Activated gamma-delta T cell (primary cell): ENCODE measurements at regions not wholly inside any gene's neighbourhood (a gene's known extent, or its start where the extent isn't known, plus 50 kb on each side); places are given as distances from the start of the nearest gene placed in this dataset.
"Not testable (repeated sequence)": the region's sequence is repeated elsewhere in the genome, so short reads cannot be mapped to it uniquely, and the experiment has no call there.

Experiments used
- DNase-seq: peaks from one replicate; lab custom pipeline; 2025; lab: John Stamatoyannopoulos, UW

DNA sequence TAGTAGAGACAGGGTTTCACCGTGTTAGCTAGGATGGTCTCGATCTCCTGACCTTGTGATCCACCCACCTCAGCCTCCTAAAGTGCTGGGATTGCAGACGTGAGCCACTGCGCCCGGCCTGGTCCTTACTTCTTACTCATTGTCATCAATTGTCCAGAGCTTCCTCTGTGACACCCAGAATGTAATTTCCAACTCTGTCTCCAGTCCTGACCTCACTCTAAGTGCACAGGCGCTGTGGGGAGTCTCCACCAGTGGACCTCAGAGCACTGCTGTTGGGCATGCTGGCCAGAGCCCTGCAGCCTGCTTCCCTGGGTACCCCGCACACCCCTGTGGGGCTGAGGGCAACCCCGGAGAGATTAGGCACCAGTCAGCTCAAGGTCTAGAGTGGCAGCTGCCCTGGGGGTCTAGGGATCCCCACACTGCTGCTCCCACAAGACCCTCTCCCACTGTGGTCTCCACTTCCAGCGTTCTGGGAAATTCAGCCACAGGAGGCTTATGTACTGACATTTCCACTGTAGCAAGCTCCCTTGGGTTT lies 1140.3 kb downstream of the TBC1D22A start:
- DNase-seq = no peak

DNA sequence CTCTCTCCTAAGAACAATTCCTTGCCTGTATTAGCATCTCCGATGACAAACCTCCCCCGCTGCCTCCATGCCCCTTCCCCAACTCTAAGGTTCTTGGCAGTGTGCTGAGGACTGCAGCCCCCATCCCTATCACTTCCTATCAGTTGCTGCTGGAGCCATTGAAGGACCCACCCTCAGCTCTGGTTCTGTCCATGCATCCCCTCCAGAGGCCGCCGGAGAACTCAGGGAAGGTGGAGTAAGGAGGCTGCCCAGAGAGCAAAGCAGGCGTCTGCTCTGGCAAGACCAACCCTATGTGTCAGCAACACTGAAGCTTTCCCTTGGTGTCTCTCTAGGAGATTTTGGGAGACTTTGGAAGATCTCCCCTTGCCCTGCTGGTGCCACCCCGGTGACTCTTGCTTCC lies 1139.5 kb downstream of the TBC1D22A start:
- no peak for DNase-seq

DNA sequence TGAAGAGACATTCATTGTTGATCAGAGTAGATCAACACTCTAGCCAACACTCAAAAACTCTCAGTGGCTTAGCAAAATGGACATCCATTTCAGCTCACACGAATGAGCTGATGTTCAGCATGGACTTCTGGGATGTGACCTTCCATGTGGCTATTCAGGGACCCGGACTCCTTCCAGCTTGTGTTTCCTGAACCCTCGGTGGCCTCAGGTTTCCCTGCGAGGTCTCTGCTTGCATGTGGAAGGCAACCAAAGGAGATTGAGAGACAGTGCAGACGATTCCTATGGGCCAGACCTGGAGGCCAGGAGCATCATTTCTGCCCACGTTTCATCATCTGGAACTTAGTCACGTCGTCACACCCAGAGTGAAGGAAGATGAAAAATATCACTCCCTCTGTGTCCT lies 1137.4 kb downstream of the TBC1D22A start:
- no peak for DNase-seq

DNA sequence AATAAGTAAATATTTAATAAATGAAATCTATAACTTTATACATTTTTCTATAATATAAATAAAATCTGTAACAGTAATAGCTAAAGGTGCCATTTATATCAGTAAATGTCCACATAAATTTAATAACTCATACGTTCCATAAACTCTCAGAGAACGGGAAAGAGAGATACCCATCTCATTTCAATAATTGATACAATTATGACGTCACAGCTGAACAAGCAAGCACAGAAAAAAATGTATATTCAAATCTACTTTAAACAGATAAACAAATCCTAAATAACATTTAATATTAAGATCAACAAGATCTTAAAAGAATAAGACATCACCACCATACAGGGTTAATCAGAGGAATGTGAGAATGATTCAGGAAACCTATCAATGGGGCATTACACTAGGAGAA lies 1136.5 kb downstream of the TBC1D22A start:
- DNase-seq = no peak

DNA sequence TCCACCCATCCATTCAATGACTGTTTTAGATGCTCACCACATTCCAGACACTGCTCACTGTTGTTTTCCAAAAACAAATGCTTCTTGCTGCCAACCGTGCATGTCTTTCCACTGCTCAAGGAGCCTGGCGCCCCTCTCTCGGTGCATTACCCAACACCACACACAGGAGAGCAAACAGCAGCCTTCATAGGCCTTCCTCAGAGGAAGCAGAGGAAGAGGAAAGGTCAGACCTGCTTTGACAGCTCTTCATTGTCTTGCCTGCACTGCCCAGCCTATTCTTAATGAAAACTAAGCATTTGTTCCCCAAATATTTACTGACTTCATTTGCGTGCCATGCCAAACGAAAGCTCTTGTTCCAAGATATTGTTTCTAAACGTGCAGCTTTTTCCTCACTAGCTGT lies 1129.2 kb downstream of the TBC1D22A start:
- DNase-seq = no peak

DNA sequence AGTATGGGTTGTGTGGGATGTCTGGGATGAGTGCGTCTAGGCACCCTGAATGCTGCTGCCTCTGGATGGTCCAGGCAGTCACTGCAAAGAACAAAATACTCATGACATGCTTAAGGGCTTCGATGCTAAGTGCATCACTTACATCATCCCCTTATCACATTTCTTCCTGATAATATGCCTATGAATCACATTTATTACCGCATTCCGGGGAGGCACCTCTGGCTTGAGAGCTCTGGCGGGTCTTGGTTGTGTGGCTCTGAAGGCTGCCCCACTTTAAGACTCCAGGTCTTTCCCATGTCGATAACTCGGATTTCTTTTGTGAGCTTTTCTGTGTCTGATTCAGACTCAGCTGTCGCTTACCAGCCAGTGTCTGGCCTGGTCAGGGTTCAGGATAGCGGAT lies 1126.4 kb downstream of the TBC1D22A start:
- DNase-seq = no peak

DNA sequence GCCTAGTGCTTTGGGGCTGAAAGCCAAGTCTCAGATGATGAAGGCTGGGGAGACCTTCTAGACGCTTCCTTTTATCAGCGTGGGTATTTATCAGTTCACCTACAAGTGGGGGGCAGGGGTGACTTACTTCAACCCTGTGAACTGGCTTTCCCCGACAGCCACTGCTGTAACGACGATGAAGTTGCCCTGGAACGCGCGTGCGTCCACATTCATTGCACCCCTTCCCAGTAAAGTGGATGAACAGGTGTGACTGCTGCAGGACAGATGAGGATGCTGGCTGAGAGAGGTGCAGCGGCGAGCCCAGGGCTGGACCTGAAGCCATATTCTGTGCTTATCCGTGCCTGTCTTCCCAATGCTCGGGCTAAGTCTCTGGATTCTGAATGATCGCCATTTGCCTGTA lies 1122.3 kb downstream of the TBC1D22A start:
- no peak for DNase-seq

DNA sequence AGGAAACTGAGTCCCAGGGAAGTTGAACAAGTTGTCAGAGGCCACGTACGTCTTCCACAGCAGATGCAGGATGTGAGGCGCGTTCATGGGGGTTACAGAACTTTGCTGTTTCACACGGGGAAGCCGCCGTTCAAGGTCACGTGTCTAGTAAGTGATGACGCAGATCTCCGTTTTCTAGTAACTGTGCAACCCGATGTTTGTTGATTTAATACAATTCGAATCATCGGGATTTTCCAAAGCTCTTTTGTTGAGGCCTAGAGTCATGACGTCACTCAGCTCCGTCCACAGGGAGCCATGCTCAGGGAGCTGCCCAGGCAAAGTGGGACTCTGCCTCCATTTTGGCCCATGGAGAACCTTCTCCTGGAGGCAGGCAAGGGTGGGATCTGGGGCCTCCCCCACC lies 1121.8 kb downstream of the TBC1D22A start:
- no peak for DNase-seq

DNA sequence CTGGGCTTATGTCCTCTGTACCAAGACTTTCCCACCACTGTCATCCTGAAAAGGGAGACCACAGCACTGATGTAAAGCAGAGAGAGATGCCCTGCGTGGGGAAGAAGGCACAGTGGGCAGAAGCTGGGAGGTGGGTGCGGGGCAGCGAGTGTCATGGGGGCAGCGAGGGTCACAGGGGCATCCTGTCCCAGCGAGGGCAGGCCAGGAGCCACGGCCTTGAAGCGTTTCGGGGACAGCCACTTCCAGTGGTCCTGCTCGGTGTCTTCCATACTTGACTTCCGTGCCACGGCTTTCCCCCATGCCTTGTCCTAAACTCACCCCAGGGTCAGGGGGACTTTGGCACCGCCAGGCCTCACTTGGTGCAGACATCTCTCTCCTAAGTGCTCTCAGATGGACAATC lies 1121.3 kb downstream of the TBC1D22A start:
- no peak for DNase-seq

DNA sequence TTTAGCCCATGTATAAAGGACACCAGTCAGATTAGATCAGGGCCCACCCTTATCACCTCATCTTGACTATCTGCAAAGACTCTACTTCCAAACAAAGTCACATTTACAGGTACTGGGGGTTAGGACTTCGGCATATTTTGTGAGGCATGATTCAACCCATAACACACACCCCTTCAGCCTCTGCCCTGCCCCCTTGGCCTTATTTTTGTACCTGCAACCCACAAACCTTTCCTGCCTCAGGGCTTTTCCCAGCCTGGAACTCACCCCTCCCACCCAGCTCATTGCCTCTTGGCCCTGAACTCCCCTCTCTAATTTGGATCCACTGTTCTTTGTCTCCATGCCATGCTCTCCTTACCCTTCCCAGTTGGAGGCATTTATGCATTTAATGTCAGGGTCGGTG lies 1116.9 kb downstream of the TBC1D22A start:
- DNase-seq = no peak

DNA sequence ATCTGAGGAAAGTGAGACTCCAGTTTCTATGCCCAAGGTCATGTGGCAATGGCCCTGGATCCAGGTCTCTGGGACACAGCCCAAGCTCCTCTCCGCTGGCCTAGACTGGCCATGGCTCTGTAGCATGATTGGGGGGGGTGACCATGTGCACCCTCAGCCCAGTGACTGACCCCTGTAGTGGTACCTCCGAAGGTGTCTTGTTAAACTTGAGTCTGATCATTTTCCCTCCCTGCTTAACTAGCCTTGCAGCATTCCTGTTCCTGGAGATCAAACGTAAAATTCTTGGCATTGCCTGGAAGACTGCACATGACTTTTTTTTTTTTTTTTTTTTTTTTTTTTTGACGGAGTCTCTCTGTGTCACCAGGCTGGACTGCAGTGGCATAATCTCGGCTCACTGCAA lies 1116.0 kb downstream of the TBC1D22A start:
- no peak for DNase-seq

DNA sequence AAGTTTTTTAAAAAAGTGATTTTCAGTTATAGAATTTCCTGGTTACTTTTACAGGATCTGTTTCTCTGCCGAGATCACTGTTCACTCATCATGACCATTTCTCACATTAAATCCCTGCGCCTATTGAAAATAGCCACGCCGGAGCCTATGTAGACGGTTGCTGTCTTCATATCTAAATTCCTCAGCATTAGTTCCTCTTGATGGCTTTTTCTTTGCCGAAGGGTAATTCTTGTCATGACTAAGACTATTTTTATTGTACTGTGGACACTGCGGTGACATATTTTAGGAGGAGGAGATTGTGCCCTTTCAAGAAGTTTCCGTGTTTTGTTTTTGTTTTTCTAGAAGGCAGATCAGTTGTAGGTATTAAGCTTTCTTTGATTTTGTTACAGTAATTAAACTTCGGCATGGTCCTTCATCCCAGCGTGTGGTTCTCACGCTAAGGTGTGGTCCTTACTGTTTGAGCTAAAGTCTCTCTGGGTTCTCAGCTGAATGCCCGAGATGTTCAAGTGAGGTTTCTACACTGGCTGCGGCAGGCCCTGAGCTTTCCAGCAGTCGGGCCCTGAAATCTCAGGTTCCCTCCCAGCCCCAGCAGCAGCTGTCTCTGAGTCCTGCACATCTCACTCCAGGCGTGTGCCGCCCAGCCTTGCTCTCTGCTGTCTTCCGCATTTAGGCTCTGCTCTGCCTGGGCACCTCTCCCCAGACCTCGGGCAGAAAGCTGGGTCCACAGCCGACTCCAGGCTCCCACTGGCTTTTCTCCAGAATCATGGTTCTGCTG lies 1110.5 kb downstream of the TBC1D22A start:
- no peak for DNase-seq

DNA sequence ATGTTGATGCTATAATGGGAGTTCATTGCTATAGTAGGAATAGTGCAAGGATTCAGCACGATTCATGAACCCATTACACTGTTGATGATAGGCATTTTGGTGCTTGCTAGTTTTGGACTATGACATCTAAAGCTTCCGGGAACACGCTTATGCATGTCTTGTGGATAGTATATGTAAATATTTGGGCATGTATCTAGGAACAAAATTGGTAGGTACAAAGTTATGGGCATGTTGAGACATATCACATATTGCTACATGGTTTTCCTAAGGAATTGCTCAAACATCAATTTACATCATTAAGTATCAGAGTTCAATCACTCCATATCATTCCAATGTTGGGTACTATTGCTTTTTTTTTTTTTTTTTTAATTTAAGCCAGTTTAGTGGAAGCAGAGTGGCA lies 1103.2 kb downstream of the TBC1D22A start:
- no peak for DNase-seq

DNA sequence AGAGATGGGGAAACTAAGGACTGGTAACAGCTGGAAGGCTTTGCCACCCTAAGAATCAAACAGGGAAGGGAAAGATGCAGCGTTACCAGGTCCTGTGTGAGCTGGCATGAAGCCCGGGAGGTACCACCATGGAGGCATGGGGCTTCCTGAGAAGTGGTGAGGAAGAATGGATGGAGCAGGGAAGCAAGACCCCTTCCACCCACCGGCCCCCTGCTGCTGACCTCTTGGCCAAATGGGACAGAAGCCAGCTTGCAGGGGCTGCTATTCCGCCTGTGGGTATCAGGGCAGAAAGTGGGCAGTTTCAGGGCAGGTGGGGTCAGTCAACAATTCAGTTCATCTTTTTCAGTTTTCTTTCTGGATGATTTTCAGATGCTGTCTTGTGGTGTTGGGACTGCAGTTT lies 1099.9 kb downstream of the TBC1D22A start:
- no peak for DNase-seq

DNA sequence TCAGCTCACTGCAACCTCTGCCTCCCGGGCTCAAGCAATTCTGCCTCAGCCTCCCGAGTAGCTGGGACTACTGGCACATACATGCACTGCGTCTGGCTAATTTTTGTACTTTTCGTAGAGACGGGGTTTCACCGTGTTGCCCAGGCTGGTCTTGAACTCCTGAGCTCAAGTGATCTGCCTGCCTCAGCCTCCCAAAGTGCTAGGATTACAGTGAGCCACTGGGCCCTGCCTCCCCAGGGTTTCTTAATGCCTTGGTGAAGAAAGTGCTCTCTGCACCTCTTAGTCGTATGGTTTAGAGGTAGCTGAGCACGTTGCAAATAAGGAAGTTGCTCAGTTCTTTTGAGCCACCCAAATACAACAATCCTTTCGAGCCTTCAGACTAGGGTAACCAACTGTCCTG lies 1098.5 kb downstream of the TBC1D22A start:
- not testable (repeated sequence) for DNase-seq

DNA sequence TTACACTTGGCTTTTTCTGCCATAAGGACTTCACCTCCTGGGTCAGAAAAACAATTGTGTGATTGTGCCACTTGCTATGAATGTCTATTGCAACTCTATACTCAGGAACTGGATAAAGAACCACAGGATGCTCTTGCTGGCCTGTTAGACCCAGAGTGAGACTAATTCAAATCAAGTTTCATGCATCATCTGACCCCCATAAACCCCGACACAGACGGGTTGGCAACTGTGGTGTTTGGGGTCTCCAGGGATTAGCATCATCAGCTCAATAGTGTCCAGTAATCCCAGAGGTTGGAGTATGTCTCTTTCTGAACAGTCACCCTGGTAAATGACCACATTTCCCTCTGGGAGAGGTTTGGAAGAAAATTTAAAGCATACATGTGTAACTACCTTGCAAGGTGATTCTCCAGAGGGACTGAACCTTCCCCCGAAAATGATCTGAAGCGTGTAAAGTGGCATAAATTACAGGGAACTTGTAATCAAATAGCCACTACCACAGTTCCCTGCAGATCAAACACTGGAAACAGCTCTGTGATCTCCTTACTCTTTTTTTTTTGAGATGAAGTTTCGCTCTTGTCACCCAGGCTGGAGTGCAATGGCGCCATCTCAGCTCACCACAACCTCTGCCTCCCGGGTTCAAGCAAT lies 1097.6 kb downstream of the TBC1D22A start:
- no peak for DNase-seq

DNA sequence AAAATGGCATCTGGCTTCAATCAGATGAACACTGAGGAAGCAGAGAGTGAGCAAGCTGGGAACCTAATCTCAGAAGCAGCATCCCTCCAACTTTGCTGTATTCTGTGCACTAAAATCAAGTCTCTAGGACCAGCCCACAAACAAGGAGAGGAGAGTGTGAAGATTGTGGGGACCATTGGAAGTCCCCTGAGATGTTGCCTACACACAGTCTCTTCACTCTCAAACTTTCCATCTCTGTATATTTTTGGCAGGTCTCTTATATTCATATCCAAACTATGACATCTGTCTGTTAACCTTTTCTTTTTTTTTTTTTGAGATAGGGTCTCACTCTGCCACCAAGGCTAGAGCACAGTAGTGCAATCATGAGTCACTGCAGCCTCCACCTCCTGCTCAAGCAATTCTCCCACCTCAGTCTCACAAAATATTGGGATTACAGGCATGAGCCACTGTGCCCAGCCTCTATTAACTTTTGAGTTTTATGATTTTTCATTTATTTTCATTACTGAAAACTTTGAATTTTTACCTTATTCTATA lies 1096.4 kb downstream of the TBC1D22A start:
- DNase-seq = no peak

DNA sequence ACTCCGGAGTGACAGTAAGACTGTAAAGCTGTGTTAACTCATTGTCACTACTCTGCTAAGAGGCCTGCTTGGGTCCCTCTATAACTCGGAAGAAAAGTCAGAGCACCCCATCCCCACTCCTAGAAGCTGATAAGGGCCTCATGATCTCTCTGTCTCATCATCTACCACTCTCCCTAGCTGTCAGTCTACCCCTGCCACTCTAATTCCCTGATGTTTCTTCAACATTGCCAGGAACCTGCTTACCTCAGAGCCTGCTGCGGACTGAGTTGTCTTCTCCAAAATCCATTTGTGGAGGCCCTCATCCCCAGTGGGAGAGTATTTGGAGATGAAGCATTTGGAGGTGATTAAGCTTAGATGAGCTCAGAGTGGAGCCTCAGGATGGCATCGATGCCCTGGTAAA lies 1092.2 kb downstream of the TBC1D22A start:
- no peak for DNase-seq

DNA sequence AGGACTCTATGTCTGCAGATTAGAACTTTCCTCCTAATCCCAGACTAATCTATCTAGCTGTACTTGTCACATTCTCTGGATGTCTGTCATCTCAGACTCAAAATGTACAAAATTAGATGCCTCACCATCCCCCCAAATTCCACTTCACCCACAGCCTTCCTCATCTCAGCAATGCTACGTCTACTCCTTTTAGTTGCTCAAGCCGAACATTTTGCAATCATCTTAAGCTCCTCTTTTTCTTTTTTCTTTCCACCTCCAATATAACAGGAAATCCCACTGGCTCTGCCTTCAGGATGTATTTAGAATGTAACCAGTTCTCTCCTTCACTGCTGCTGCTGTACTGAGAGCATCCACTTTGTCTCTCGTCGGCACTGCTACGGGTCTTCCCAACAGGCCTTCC lies 1091.8 kb downstream of the TBC1D22A start:
- no peak for DNase-seq

DNA sequence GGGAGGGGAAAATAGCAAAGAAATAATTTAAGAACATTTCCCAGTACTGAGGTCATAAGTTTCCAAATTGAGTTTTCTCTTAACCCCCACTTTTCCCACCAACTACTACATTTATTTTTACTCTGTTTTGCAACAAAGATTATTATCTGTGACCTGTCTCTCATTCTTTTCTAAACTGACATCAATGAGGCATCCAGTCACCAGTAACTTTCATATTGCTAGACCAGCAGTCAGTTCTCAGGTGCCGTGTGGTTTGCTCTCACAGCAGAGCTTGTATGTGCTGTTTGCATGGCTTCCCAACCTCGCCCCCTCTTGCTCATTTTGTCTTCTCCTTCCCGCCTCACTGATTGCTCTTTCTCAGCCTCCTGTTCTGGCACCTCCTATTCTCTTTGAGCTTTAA lies 1091.3 kb downstream of the TBC1D22A start:
- no peak for DNase-seq

DNA sequence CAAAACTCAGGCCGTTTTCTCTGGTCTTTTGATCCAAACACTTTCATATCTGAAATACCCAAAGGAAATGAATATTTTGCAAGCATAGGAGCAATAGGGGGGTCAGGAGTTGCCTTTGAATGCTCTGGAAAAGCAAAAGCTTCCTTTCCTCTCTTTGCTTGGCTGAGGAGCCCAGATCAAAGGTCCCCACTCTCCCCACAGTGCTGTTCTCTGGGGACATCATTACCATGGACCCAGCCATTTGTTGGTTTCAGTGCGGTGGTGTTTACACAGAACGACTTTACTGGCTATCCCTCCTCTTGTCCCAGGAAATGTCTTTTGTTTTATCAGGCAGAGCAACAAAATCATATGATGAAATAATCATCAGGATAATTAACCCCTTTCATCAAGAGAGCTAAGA lies 1089.1 kb downstream of the TBC1D22A start:
- no peak for DNase-seq

DNA sequence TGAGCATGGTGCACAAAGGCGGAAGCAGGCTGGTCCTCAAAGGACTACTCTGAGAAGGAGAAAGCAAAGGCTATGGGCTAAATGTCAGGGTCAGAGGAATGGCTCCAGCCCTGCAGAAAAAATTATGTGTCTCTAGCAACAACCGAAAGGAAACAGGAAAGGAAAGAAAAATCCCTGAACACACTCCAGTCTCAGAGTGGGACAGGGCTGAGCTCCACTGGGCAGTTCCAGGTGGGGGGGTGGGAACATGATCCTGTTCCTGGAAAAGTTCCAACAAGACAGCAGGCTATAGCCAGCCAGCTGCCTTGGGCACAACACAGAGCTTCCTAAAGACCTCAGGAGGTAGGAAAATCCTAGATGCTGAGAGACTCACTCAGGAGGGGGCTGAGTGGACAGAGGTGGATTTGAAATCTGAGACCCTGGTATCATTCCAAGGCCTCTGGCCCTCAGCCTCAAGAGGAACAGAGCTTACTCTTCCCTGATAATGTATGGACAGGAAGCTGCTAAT lies 1088.2 kb downstream of the TBC1D22A start:
- no peak for DNase-seq

DNA sequence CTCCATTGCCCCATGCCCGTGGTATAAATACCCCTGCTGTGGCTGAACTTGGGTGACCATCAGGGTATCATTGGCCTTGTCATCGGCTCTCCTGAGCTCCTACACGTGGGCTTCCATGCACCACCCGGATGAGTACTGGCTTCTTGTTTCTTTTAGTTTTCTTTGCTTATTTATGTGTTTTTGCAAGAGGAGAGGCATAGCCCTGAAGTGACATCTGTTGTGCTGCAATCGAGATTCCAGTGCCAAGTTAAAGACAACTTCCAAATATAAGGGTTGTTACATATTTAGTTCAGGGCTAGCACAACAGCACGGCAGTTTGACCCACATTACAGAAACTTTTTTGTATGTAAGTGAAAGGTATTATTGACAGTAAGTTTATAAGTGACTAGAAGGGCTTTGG lies 1087.1 kb downstream of the TBC1D22A start:
- no peak for DNase-seq
